ENCODE measurements at regions not wholly inside any gene's neighbourhood (a gene's known extent, or its start where the extent isn't known, plus 50 kb on each side); places are given as distances from the start of the nearest gene placed in this dataset.

- no peak for TF ChIP-seq CTCF (IDR thresholded peaks at IDR 0.05; ENCODE audit: poor library complexity, severe bottlenecking)
- TF ChIP-seq RAD21 (conservative IDR thresholded peaks at IDR 0.05), result no peak
- no peak for TF ChIP-seq EZH2 (IDR thresholded peaks at IDR 0.05; ENCODE audit: borderline replicate concordance, insufficient read depth, low read length, poor library complexity, severe bottlenecking)
- TF ChIP-seq TAF1 (IDR thresholded peaks at IDR 0.05; ENCODE audit: low read depth), result no peak
- TF ChIP-seq POLR2AphosphoS5 (IDR thresholded peaks at IDR 0.05), result no peak
- TF ChIP-seq REST (IDR thresholded peaks at IDR 0.05; ENCODE audit: borderline replicate concordance), result no peak
Measured at GRCh38 chr20:11067359-11067758, 393.6 kb upstream of the JAG1 start.

Data from neural cell (in vitro differentiated cells).